ENCODE measurements at regions not wholly inside any gene's neighbourhood (a gene's known extent, or its start where the extent isn't known, plus 50 kb on each side); places are given as distances from the start of the nearest gene placed in this dataset.

DNA sequence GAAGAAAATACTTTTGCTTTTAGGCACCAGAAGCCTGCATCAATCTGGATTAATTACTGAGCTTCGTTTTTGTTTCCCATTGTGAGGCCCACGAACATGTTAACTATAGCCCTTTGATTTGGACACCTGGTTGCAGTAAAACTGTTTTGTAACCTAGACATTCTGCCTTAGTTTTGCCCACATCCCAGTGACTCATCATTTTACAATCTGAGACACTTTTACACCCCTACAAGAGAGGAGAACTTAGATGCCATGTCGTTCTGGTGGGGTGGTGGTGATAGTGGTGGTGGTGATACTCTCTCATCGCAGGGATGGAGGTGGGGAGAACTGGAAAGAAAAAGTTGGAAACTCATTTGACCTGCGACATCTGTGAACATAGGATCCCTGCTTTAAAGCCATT lies 1257.2 kb downstream of the ADGRL3 start:
- TF ChIP-seq, protein P1, sequence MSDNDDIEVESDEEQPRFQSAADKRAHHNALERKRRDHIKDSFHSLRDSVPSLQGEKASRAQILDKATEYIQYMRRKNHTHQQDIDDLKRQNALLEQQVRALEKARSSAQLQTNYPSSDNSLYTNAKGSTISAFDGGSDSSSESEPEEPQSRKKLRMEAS (IDR thresholded peaks at IDR 0.05; ENCODE audit: low read depth, low read length), result no peak
- TF ChIP-seq, protein P2, sequence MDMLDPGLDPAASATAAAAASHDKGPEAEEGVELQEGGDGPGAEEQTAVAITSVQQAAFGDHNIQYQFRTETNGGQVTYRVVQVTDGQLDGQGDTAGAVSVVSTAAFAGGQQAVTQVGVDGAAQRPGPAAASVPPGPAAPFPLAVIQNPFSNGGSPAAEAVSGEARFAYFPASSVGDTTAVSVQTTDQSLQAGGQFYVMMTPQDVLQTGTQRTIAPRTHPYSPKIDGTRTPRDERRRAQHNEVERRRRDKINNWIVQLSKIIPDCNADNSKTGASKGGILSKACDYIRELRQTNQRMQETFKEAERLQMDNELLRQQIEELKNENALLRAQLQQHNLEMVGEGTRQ (IDR thresholded peaks at IDR 0.05; ENCODE audit: borderline replicate concordance, low read depth, low read length), result no peak
- TF ChIP-seq, protein P3, sequence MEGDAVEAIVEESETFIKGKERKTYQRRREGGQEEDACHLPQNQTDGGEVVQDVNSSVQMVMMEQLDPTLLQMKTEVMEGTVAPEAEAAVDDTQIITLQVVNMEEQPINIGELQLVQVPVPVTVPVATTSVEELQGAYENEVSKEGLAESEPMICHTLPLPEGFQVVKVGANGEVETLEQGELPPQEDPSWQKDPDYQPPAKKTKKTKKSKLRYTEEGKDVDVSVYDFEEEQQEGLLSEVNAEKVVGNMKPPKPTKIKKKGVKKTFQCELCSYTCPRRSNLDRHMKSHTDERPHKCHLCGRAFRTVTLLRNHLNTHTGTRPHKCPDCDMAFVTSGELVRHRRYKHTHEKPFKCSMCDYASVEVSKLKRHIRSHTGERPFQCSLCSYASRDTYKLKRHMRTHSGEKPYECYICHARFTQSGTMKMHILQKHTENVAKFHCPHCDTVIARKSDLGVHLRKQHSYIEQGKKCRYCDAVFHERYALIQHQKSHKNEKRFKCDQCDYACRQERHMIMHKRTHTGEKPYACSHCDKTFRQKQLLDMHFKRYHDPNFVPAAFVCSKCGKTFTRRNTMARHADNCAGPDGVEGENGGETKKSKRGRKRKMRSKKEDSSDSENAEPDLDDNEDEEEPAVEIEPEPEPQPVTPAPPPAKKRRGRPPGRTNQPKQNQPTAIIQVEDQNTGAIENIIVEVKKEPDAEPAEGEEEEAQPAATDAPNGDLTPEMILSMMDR (IDR thresholded peaks at IDR 0.05 in 2 of 3, conservative IDR thresholded peaks at IDR 0.05 in 1 of 3; ENCODE audit: control insufficient read depth in 2 of 3, extremely low read depth in 1 of 3, insufficient read depth in 1 of 3, low read depth in 3 of 3, low read length in 3 of 3), result no peak
- TF ChIP-seq CREB1 (IDR thresholded peaks at IDR 0.05; ENCODE audit: low read depth) (no peak), BCL11A (IDR thresholded peaks at IDR 0.05; ENCODE audit: low read depth, low read length) (no peak)

Data from GM12878 (cell line).